ENCODE measurements at regions not wholly inside any gene's neighbourhood (a gene's known extent, or its start where the extent isn't known, plus 50 kb on each side); places are given as distances from the start of the nearest gene placed in this dataset.

DNA sequence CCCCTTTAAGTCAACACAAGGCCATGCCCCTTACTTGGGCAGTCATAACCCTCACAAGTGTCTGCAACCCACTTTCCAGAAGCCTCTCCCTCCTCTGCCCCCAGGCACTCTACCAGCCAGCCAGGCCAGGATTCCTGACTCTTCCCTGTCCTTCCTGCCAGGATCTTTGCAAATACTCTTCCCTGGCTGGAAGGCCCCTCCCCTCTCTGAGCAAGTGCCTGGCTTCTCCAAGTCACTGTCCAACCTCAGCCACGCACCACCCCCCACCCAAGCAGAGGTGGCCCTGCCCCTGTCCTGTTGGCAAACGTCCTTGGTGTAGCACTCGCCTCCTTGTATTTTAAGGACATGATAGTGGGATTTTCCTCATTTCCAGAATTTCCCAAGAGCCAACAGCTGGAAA lies 54.7 kb upstream of the USP3 start:
- H3K36me3 Mint-ChIP-seq, result no peaks in the 10 kb centered on the region
- no peak overlapping the region for H3K27ac Mint-ChIP-seq
- no peak for DNase-seq
- no peaks in the 10 kb centered on the region for H3K9me3 Mint-ChIP-seq
- no peaks in the 10 kb centered on the region for H3K27me3 Mint-ChIP-seq
- peaks cover 0 to 5% of the 10 kb centered on the region in 2 donors for H3K4me1 Mint-ChIP-seq
- ATAC-seq (replicated peaks), result no peak
- no peak overlapping the region for H3K4me3 Mint-ChIP-seq

- DNase-seq (no peak), ATAC-seq (replicated peaks) (no peak)
- Mint-ChIP-seq H3K4me3 (no peak overlapping the region), H3K4me1 (peaks cover under 1 to 5% of the 10 kb centered on the region in 2 donors), H3K27me3 (no peaks in the 10 kb centered on the region), H3K36me3 (no peaks in the 10 kb centered on the region), H3K27ac (no peak overlapping the region), H3K9me3 (no peaks in the 10 kb centered on the region)
Measured at GRCh38 chr15:63450884-63451225, 53.5 kb upstream of the USP3 start.

GRCh38 chr15:63451671-63452315 lies 52.6 kb upstream of the USP3 start:
- Mint-ChIP-seq H3K27me3 (no peaks in the 10 kb centered on the region), H3K9me3 (no peaks in the 10 kb centered on the region), H3K4me3 (no peak overlapping the region), H3K4me1 (peaks cover 7 to 9% of the 10 kb centered on the region in 2 donors), H3K27ac (no peak overlapping the region), H3K36me3 (no peaks in the 10 kb centered on the region)
- no peak for DNase-seq
- no peak for ATAC-seq (replicated peaks)

- no peak overlapping the region for H3K27ac Mint-ChIP-seq
Measured at GRCh38 chr15:63452552-63453136, 51.7 kb upstream of the USP3 start.

GRCh38 chr15:63453186-63453905 lies 51.0 kb upstream of the USP3 start:
- ATAC-seq (replicated peaks) (no peak), DNase-seq (no peak)
- Mint-ChIP-seq H3K9me3 (no peaks in the 10 kb centered on the region), H3K4me3 (no peak overlapping the region), H3K36me3 (no peaks in the 10 kb centered on the region), H3K27ac (no peak overlapping the region), H3K27me3 (no peaks in the 10 kb centered on the region), H3K4me1 (peaks cover 3 to 9% of the 10 kb centered on the region in 2 donors)

More at GRCh38 chr15:63452552-63453136, 51.7 kb upstream of the USP3 start:
- Mint-ChIP-seq H3K4me3 (no peak overlapping the region), H3K9me3 (no peaks in the 10 kb centered on the region), H3K27me3 (no peaks in the 10 kb centered on the region), H3K4me1 (peaks cover 7 to 9% of the 10 kb centered on the region in 2 donors), H3K36me3 (no peaks in the 10 kb centered on the region)
- DNase-seq, result no peak
- no peak for ATAC-seq (replicated peaks)

GRCh38 chr15:63454503-63455211 lies 49.7 kb upstream of the USP3 start:
- ATAC-seq (replicated peaks) (no peak), DNase-seq (no peak)
- Mint-ChIP-seq H3K27me3 (no peaks in the 10 kb centered on the region), H3K36me3 (no peaks in the 10 kb centered on the region), H3K4me1 (peaks cover 2 to 9% of the 10 kb centered on the region in 2 donors), H3K27ac (no peak overlapping the region), H3K9me3 (no peaks in the 10 kb centered on the region), H3K4me3 (no peak overlapping the region)

Data from stimulated activated naive B cell treated with anti-CD40 and anti-IgM and Interleukin-4, amounts not matched to agents 10 μg/mL and 1 μg/mL and 100 μg/mL, for 72 hours (primary cell).